ENCODE measurements at regions not wholly inside any gene's neighbourhood (a gene's known extent, or its start where the extent isn't known, plus 50 kb on each side); places are given as distances from the start of the nearest gene placed in this dataset.

- DNase-seq (no peak), ATAC-seq (no peak)
- H3K36me3 Mint-ChIP-seq = no peaks in the 10 kb centered on the region
- no peaks in the 10 kb centered on the region for H3K27me3 Mint-ChIP-seq
- H3K4me3 Mint-ChIP-seq = no peak overlapping the region
- H3K9me3 Mint-ChIP-seq (ENCODE audit: low read depth) = no peaks in the 10 kb centered on the region
- CTCF ChIA-PET = no interaction called here
- H3K27ac Mint-ChIP-seq = no peak overlapping the region
- no peaks in the 10 kb centered on the region for H3K4me1 Mint-ChIP-seq
These were observed 81.4 kb upstream of the MGMT start for GRCh38 chr10:129385600-129385999.

GRCh38 chr10:129386415-129387257 lies 80.4 kb upstream of the MGMT start:
- H3K27me3 Mint-ChIP-seq = no peaks in the 10 kb centered on the region
- no peaks in the 10 kb centered on the region for H3K36me3 Mint-ChIP-seq
- DNase-seq (no peak), ATAC-seq (no peak)
- H3K4me1 Mint-ChIP-seq = no peaks in the 10 kb centered on the region
- no peak overlapping the region for H3K4me3 Mint-ChIP-seq
- no peak overlapping the region for H3K27ac Mint-ChIP-seq
- H3K9me3 Mint-ChIP-seq (ENCODE audit: low read depth) = no peaks in the 10 kb centered on the region
- CTCF ChIA-PET = no interaction called here

GRCh38 chr10:129387258-129387525 lies 79.8 kb upstream of the MGMT start:
- DNase-seq (no peak), ATAC-seq (no peak)
- Mint-ChIP-seq H3K4me1 (no peaks in the 10 kb centered on the region), H3K36me3 (no peaks in the 10 kb centered on the region), H3K27ac (no peak overlapping the region), H3K27me3 (no peaks in the 10 kb centered on the region), H3K9me3 (ENCODE audit: low read depth) (no peaks in the 10 kb centered on the region), H3K4me3 (no peak overlapping the region)
- CTCF ChIA-PET = no interaction called here

- Mint-ChIP-seq H3K27me3 (no peaks in the 10 kb centered on the region), H3K9me3 (ENCODE audit: low read depth) (no peaks in the 10 kb centered on the region), H3K36me3 (no peaks in the 10 kb centered on the region), H3K4me3 (no peak overlapping the region), H3K27ac (no peak overlapping the region), H3K4me1 (no peaks in the 10 kb centered on the region)
- CTCF ChIA-PET = no interaction called here
- ATAC-seq (no peak), DNase-seq (no peak)
These were observed 78.6 kb upstream of the MGMT start for GRCh38 chr10:129388435-129388834.

- ATAC-seq (no peak), DNase-seq (no peak)
- Mint-ChIP-seq H3K9me3 (ENCODE audit: low read depth) (no peaks in the 10 kb centered on the region), H3K27me3 (no peaks in the 10 kb centered on the region), H3K27ac (no peak overlapping the region), H3K36me3 (no peaks in the 10 kb centered on the region), H3K4me3 (no peak overlapping the region), H3K4me1 (no peaks in the 10 kb centered on the region)
- CTCF ChIA-PET = no interaction called here
These were observed 77.8 kb upstream of the MGMT start for GRCh38 chr10:129389194-129389593.

- no peak for ATAC-seq
- CTCF ChIA-PET = no interaction called here
- no peak for DNase-seq
These were observed 76.9 kb upstream of the MGMT start for GRCh38 chr10:129390147-129390546.

GRCh38 chr10:129390726-129391125 lies 76.3 kb upstream of the MGMT start:
- Mint-ChIP-seq H3K4me1 (no peaks in the 10 kb centered on the region), H3K27me3 (no peaks in the 10 kb centered on the region), H3K36me3 (no peaks in the 10 kb centered on the region), H3K4me3 (no peak overlapping the region), H3K9me3 (ENCODE audit: low read depth) (no peaks in the 10 kb centered on the region), H3K27ac (no peak overlapping the region)
- CTCF ChIA-PET = no interaction called here
- DNase-seq (no peak), ATAC-seq (no peak)

More at GRCh38 chr10:129390147-129390546, 76.9 kb upstream of the MGMT start:
- Mint-ChIP-seq H3K27me3 (no peaks in the 10 kb centered on the region), H3K27ac (no peak overlapping the region), H3K36me3 (no peaks in the 10 kb centered on the region), H3K4me3 (no peak overlapping the region), H3K9me3 (ENCODE audit: low read depth) (no peaks in the 10 kb centered on the region), H3K4me1 (no peaks in the 10 kb centered on the region)

- H3K36me3 Mint-ChIP-seq = no peaks in the 10 kb centered on the region
- DNase-seq = no peak
- ATAC-seq = no peak
- no peaks in the 10 kb centered on the region for H3K27me3 Mint-ChIP-seq
- no peak overlapping the region for H3K4me3 Mint-ChIP-seq
- no peak overlapping the region for H3K27ac Mint-ChIP-seq
- no peaks in the 10 kb centered on the region for H3K4me1 Mint-ChIP-seq
- CTCF ChIA-PET = no interaction called here
- no peaks in the 10 kb centered on the region for H3K9me3 Mint-ChIP-seq (ENCODE audit: low read depth)
These were observed 75.6 kb upstream of the MGMT start for GRCh38 chr10:129391464-129391863.

GRCh38 chr10:129392855-129393254 lies 74.2 kb upstream of the MGMT start:
- no peak for DNase-seq
- Mint-ChIP-seq H3K27ac (no peak overlapping the region), H3K27me3 (no peaks in the 10 kb centered on the region), H3K36me3 (no peaks in the 10 kb centered on the region), H3K4me3 (no peak overlapping the region), H3K4me1 (no peaks in the 10 kb centered on the region), H3K9me3 (ENCODE audit: low read depth) (no peaks in the 10 kb centered on the region)
- CTCF ChIA-PET = no interaction called here
- ATAC-seq = no peak

- no peak for ATAC-seq
- Mint-ChIP-seq H3K36me3 (no peaks in the 10 kb centered on the region), H3K4me3 (no peak overlapping the region)
These were observed 73.2 kb upstream of the MGMT start for GRCh38 chr10:129393812-129394211.

GRCh38 chr10:129394518-129395328 lies 72.3 kb upstream of the MGMT start:
- Mint-ChIP-seq H3K4me1 (no peaks in the 10 kb centered on the region), H3K9me3 (ENCODE audit: low read depth) (no peaks in the 10 kb centered on the region), H3K27me3 (no peaks in the 10 kb centered on the region), H3K27ac (no peak overlapping the region), H3K4me3 (no peak overlapping the region), H3K36me3 (no peaks in the 10 kb centered on the region)
- CTCF ChIA-PET = no interaction called here
- DNase-seq = no peak
- no peak for ATAC-seq

More at GRCh38 chr10:129393812-129394211, 73.2 kb upstream of the MGMT start:
- CTCF ChIA-PET = no interaction called here
- Mint-ChIP-seq H3K27me3 (no peaks in the 10 kb centered on the region), H3K27ac (no peak overlapping the region), H3K4me1 (no peaks in the 10 kb centered on the region), H3K9me3 (ENCODE audit: low read depth) (no peaks in the 10 kb centered on the region)
- no peak for DNase-seq

- Mint-ChIP-seq H3K27ac (no peak overlapping the region), H3K27me3 (no peaks in the 10 kb centered on the region), H3K9me3 (ENCODE audit: low read depth) (no peaks in the 10 kb centered on the region), H3K4me1 (no peaks in the 10 kb centered on the region), H3K36me3 (no peaks in the 10 kb centered on the region), H3K4me3 (no peak overlapping the region)
- no peak for DNase-seq
- CTCF ChIA-PET = no interaction called here
- no peak for ATAC-seq
These were observed 70.9 kb upstream of the MGMT start for GRCh38 chr10:129396021-129396722.

- H3K9me3 Mint-ChIP-seq (ENCODE audit: low read depth) = no peaks in the 10 kb centered on the region
- no peak overlapping the region for H3K27ac Mint-ChIP-seq
- no peak overlapping the region for H3K4me3 Mint-ChIP-seq
- H3K36me3 Mint-ChIP-seq = no peaks in the 10 kb centered on the region
- DNase-seq = no peak
- H3K4me1 Mint-ChIP-seq = no peaks in the 10 kb centered on the region
- no peak for ATAC-seq
- no peaks in the 10 kb centered on the region for H3K27me3 Mint-ChIP-seq
- CTCF ChIA-PET = no interaction called here
These were observed 69.7 kb upstream of the MGMT start for GRCh38 chr10:129397198-129397974.
